ENCODE measurements at regions not wholly inside any gene's neighbourhood (a gene's known extent, or its start where the extent isn't known, plus 50 kb on each side); places are given as distances from the start of the nearest gene placed in this dataset.

GRCh38 chr22:48570912-48571311 is 1256.8 kb downstream of the BRD1 start:
- no peak for TF ChIP-seq CTCF (IDR thresholded peaks at IDR 0.05; ENCODE audit: low read depth, low read length)
- DNase-seq (ENCODE audit: extremely low read depth, low read depth), result no peak

- no peak for TF ChIP-seq CTCF (IDR thresholded peaks at IDR 0.05; ENCODE audit: low read depth, low read length)
- no peak for DNase-seq (ENCODE audit: extremely low read depth, low read depth)
These were observed 1258.0 kb downstream of the BRD1 start for GRCh38 chr22:48569476-48570233.

- no peak for DNase-seq (ENCODE audit: extremely low read depth, low read depth)
- no peak for TF ChIP-seq CTCF (IDR thresholded peaks at IDR 0.05; ENCODE audit: low read depth, low read length)
These were observed 1258.8 kb downstream of the BRD1 start for GRCh38 chr22:48568736-48569330.

DNA sequence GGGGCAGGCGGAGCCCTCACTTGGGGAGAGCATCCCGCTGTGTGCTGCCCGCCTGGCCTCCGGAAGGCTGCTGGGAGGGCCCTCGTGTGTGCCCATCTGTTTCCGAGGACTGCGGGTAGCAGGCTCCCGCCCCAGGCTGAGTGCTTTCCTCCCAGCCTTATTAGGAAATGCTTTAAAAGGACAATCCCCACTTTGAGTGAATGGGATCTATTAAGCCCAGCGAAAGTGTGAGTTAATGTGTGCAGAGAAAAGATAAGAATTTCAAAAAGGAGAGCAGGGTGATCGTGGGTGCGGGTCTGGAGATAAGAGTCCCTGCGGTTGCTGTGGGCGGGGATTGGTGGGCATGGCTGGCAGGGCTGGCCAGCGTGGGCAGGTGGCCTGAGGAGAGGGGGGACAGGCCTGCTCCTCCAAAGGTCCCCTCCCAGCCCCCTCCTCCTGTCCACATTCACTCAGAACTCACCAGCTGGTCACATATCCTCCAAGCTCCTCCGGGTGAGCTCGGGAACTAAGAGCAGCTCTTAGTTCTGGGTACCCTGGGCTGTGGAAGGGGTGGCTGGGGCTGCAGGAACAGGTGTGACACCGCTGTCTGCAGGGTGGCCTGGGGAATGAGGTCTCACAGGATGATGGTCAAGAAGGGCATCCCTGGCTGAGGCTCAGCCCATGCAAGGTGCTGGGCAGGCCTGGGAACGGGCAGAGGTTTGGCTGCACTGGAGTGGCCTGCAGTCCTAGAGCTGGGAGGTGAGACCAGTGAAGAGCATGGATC is 1260.3 kb downstream of the BRD1 start:
- no peak for TF ChIP-seq CTCF (IDR thresholded peaks at IDR 0.05; ENCODE audit: low read depth, low read length)
- no peak for DNase-seq (ENCODE audit: extremely low read depth, low read depth)

GRCh38 chr22:48566741-48567140 is 1260.9 kb downstream of the BRD1 start:
- TF ChIP-seq CTCF (IDR thresholded peaks at IDR 0.05; ENCODE audit: low read depth, low read length), result no peak
- DNase-seq (ENCODE audit: extremely low read depth, low read depth), result no peak

GRCh38 chr22:48565901-48566501 is 1261.7 kb downstream of the BRD1 start:
- no peak for TF ChIP-seq CTCF (IDR thresholded peaks at IDR 0.05; ENCODE audit: low read depth, low read length)
- no peak for DNase-seq (ENCODE audit: extremely low read depth, low read depth)
